DOHH2 (cell line): ENCODE measurements at regions not wholly inside any gene's neighbourhood (a gene's known extent, or its start where the extent isn't known, plus 50 kb on each side); places are given as distances from the start of the nearest gene placed in this dataset.

Experiments
- CTCF ChIP-seq: fragments of 200-600 bp; sonication (generic); IDR thresholded peaks from one replicate; pipeline ENCODE4 v1.5.1; 2014; ENCODE audit warnings: antibody characterized with exemption, mild to moderate bottlenecking, low read depth, low read length; ENCODE audit not compliant: poor library complexity, severe bottlenecking
- EZH2phosphoT487 ChIP-seq: fragments of 200-600 bp; sonication (generic); IDR thresholded peaks from 2 replicates; pipeline ENCODE4 v1.6.1; 2017; ENCODE audit warnings: borderline replicate concordance, mild to moderate bottlenecking, antibody characterized with exemption, low read length, moderate library complexity, mixed read lengths

DNA sequence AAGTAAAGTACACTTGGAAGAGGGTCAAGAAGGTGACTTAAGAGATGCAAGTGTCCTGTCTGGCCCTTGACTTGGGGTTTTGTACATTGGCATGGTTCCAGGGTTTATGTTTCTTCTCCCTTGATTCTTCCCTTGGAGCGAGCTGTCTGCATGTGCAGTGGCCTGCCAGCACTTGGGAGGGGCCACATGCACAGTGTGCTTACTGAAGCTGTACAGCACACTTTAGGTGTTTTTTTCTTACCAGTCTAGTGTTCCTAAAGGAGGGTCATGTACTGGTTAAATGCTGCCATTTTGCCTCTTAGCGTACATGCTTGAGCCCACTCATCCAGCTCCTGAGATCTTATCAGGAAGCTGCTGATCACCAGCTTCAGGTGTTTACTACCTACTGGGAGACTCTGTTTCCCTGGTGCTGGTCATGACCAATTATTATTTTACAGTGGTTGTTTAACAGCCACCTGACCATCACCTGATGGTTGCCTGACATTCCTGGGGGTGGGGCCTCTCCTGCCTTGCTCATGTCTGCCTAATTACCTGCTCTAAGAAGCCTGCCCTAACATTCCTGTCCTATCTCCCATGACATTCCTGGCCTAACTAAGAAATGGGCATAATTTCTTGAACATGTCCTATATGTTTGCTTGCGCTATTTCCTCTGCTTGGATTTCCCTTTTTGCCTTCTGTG lies 182.9 kb downstream of the MCHR2 start:
- no peak for TF ChIP-seq CTCF
- no peak for TF ChIP-seq EZH2phosphoT487
